Duodenal mucosa (tissue), 2 donors: ENCODE measurements at regions not wholly inside any gene's neighbourhood (a gene's known extent, or its start where the extent isn't known, plus 50 kb on each side); places are given as distances from the start of the nearest gene placed in this dataset.

Experiments used
- H3K27ac ChIP-seq: one replicate; pipeline ENCODE4 v1.7.0; 2013; ENCODE audit warnings: low read depth, low read length
- H3K27me3 ChIP-seq, 2 donors: one replicate each; pipeline ENCODE4 v1.7.0; 2013; ENCODE audit warnings: low read length in 2 of 2, control low read depth in 1 of 2; ENCODE audit not compliant: insufficient read depth in 2 of 2, control insufficient read depth in 1 of 2
- H3K36me3 ChIP-seq, 2 donors: one replicate each; pipeline ENCODE4 v1.7.0; 2013; ENCODE audit warnings: low read length in 2 of 2, control low read depth in 1 of 2; ENCODE audit not compliant: insufficient read depth in 2 of 2, control insufficient read depth in 1 of 2
- H3K4me1 ChIP-seq, 2 donors: one replicate each; pipeline ENCODE4 v1.7.0; 2013; ENCODE audit warnings: low read length in 2 of 2, control low read depth in 1 of 2; ENCODE audit not compliant: insufficient read depth in 2 of 2, control insufficient read depth in 1 of 2
- H3K4me3 ChIP-seq, 2 donors: one replicate each; pipeline ENCODE4 v1.7.0; 2013; ENCODE audit warnings: low read length in 2 of 2, low read depth in 1 of 2
- H3K9ac ChIP-seq, 2 donors: one replicate each; pipeline ENCODE4 v1.7.0; 2013; ENCODE audit warnings: low read length in 2 of 2, low read depth in 1 of 2
- H3K9me3 ChIP-seq, 2 donors: one replicate each; pipeline ENCODE4 v1.7.0; 2013; ENCODE audit warnings: low read length in 2 of 2, control low read depth in 1 of 2; ENCODE audit not compliant: control insufficient read depth in 1 of 2

GRCh38 chr10:129277084-129277483 is 190.0 kb upstream of the MGMT start:
- Histone ChIP-seq H3K4me1 (no peaks in the 10 kb centered on the region), H3K4me3 (no peak overlapping the region), H3K36me3 (no peaks in the 10 kb centered on the region), H3K9me3 (peaks cover 0 to 3% of the 10 kb centered on the region in 2 donors), H3K27me3 (peaks cover 2 to 4% of the 10 kb centered on the region in 2 donors), H3K27ac (no peak overlapping the region), H3K9ac (no peak overlapping the region)

DNA sequence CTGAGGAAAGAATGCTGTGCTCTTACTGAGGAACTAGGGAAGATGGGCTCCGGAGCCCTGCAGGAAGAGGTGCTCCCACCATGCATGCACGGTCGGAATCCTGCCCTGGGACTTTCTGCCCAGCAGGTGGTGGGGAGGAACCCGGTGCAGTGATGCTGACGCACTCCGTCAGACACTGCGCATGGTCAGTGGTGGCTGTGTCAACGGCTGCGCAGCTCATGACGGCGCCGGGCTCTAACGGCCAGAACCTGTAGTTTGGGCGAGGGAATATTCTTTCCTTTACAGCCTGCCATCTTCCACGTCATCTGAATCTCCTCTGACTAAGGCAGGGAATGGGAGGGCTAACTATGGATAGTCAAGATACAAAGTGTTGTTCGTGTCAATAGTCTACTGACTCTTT is 189.2 kb upstream of the MGMT start:
- Histone ChIP-seq H3K4me1 (no peaks in the 10 kb centered on the region), H3K27ac (no peak overlapping the region), H3K9me3 (peaks cover 0 to 3% of the 10 kb centered on the region in 2 donors), H3K9ac (no peak overlapping the region), H3K4me3 (no peak overlapping the region), H3K27me3 (peaks cover 2 to 4% of the 10 kb centered on the region in 2 donors), H3K36me3 (no peaks in the 10 kb centered on the region)

DNA sequence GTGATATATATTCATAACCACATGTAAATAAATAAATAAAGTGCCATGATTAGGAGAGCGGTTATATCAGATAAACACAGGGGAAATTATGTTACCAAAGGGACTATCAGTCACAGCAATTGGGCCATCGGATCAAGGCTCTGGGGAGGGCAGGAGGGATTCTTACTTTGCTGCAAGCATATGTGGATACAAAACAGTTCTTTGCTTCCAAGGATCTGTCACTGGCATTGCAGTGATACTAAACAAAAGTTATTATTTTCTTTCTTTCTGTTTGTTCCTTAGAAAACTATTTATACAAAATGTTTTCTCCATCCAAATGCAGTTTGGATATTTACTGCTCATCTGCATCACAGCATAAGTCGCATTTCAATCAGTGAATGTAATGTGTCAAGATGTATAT is 188.4 kb upstream of the MGMT start:
- H3K9ac ChIP-seq, result no peak overlapping the region
- no peak overlapping the region for H3K4me3 ChIP-seq
- no peaks in the 10 kb centered on the region for H3K36me3 ChIP-seq
- peaks cover 0 to 3% of the 10 kb centered on the region in 2 donors for H3K9me3 ChIP-seq
- H3K27me3 ChIP-seq, result peaks cover 2 to 4% of the 10 kb centered on the region in 2 donors
- no peak overlapping the region for H3K27ac ChIP-seq
- H3K4me1 ChIP-seq, result no peaks in the 10 kb centered on the region

- Histone ChIP-seq H3K4me3 (no peak overlapping the region), H3K4me1 (no peaks in the 10 kb centered on the region), H3K27ac (no peak overlapping the region), H3K27me3 (peaks cover 2 to 4% of the 10 kb centered on the region in 2 donors), H3K9ac (no peak overlapping the region), H3K36me3 (no peaks in the 10 kb centered on the region), H3K9me3 (peaks cover 0 to 3% of the 10 kb centered on the region in 2 donors)
Observed at GRCh38 chr10:129279446-129280154, 187.4 kb upstream of the MGMT start.

DNA sequence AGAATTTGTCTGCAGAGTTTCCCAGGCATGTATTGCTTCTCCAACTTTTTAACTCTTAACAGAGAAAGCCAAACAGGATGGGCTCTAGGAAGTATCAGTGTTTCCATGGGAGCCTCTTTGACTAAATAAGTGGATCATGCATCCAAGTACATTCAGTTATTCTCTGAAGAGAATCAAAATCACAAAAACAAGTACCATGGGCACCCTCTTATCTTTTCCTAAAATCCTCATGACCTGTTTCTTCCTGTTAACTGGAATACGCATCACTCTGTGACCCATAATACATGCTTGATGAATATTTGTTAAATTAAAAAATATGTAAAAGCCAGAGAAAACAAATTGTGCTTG is 186.9 kb upstream of the MGMT start:
- Histone ChIP-seq H3K36me3 (no peaks in the 10 kb centered on the region), H3K9me3 (peaks cover 0 to 3% of the 10 kb centered on the region in 2 donors), H3K27me3 (peaks cover 2 to 4% of the 10 kb centered on the region in 2 donors)

GRCh38 chr10:129280908-129281586 is 186.0 kb upstream of the MGMT start:
- Histone ChIP-seq H3K36me3 (no peaks in the 10 kb centered on the region), H3K27me3 (peaks cover 2 to 4% of the 10 kb centered on the region in 2 donors), H3K4me1 (no peaks in the 10 kb centered on the region), H3K9ac (no peak overlapping the region), H3K4me3 (no peak overlapping the region), H3K27ac (no peak overlapping the region), H3K9me3 (peaks cover 0 to 3% of the 10 kb centered on the region in 2 donors)

More for the DNA sequence above, 186.9 kb upstream of the MGMT start:
- H3K4me3 ChIP-seq, result no peak overlapping the region
- H3K9ac ChIP-seq, result no peak overlapping the region
- H3K27ac ChIP-seq, result no peak overlapping the region
- no peaks in the 10 kb centered on the region for H3K4me1 ChIP-seq

DNA sequence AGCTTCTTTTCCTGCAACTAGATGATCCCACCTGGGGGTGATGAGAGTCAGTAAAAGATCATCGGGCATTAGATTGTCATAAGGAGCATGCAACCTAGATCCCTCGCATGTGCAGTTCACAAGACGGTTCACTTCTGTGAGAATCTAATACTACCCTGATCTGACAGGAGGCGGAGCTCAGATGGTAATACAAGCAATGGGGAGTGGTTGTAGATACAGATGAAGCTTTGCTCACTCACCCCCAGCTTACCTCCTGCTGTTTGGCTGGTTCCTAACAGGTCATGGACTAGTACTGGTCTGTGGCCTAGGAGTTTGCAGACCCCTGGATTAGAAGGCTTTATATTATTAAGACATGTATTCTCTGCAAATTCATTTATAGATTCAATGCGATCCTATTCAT is 181.6 kb upstream of the MGMT start:
- H3K4me3 ChIP-seq, result no peak overlapping the region

GRCh38 chr10:129288999-129289584 is 177.9 kb upstream of the MGMT start:
- Histone ChIP-seq H3K36me3 (no peaks in the 10 kb centered on the region), H3K27me3 (no peaks in the 10 kb centered on the region), H3K4me3 (no peak overlapping the region), H3K4me1 (no peaks in the 10 kb centered on the region), H3K27ac (no peak overlapping the region), H3K9ac (no peak overlapping the region), H3K9me3 (no peaks in the 10 kb centered on the region)

More for the DNA sequence above, 181.6 kb upstream of the MGMT start:
- Histone ChIP-seq H3K9me3 (peaks cover 0 to 3% of the 10 kb centered on the region in 2 donors), H3K27me3 (peaks cover 0 to 4% of the 10 kb centered on the region in 2 donors), H3K9ac (no peak overlapping the region), H3K4me1 (no peaks in the 10 kb centered on the region), H3K36me3 (no peaks in the 10 kb centered on the region), H3K27ac (no peak overlapping the region)

- Histone ChIP-seq H3K4me1 (no peaks in the 10 kb centered on the region), H3K4me3 (no peak overlapping the region), H3K9me3 (no peaks in the 10 kb centered on the region), H3K27me3 (peaks cover 3 to 4% of the 10 kb centered on the region in 2 donors), H3K9ac (no peak overlapping the region), H3K27ac (no peak overlapping the region), H3K36me3 (no peaks in the 10 kb centered on the region)
Observed at GRCh38 chr10:129293991-129294700, 172.9 kb upstream of the MGMT start.

- no peaks in the 10 kb centered on the region for H3K4me1 ChIP-seq
- no peaks in the 10 kb centered on the region for H3K9me3 ChIP-seq
- H3K27me3 ChIP-seq, result peaks cover 3 to 4% of the 10 kb centered on the region in 2 donors
- no peak overlapping the region for H3K9ac ChIP-seq
- no peaks in the 10 kb centered on the region for H3K36me3 ChIP-seq
- no peak overlapping the region for H3K27ac ChIP-seq
- no peak overlapping the region for H3K4me3 ChIP-seq
Observed at GRCh38 chr10:129294944-129295343, 172.1 kb upstream of the MGMT start.
